NCI-H226 (cell line): ENCODE measurements at regions not wholly inside any gene's neighbourhood (a gene's known extent, or its start where the extent isn't known, plus 50 kb on each side); places are given as distances from the start of the nearest gene placed in this dataset.
A peak's percentile ranks its signal among the peaks of the same experiment; 100 is the strongest.
"Not testable (repeated sequence)": the region's sequence is repeated elsewhere in the genome, so short reads cannot be mapped to it uniquely, and the experiment has no call there.

ENCODE experiments used
- DNase-seq: peaks from one replicate; pipeline ENCODE4 v3.0.0-alpha.2; 2015

- DNase-seq: no peak
Observed at GRCh38 chr2:67879586-67880290, 183.1 kb downstream of the C1D start.

GRCh38 chr2:67880291-67880761 lies 182.5 kb downstream of the C1D start:
- DNase-seq: no peak

- no peak for DNase-seq
Observed at GRCh38 chr2:67881816-67882215, 181.0 kb downstream of the C1D start.

- no peak for DNase-seq
Observed at GRCh38 chr2:67883316-67884087, 179.3 kb downstream of the C1D start.

- no peak for DNase-seq
Observed at GRCh38 chr2:67888351-67889005, 174.3 kb downstream of the C1D start.

GRCh38 chr2:67889056-67889455 lies 173.7 kb downstream of the C1D start:
- no peak for DNase-seq

- DNase-seq: no peak
Observed at GRCh38 chr2:67891642-67892041, 171.2 kb downstream of the C1D start.

GRCh38 chr2:67892339-67892846 lies 170.4 kb downstream of the C1D start:
- no peak for DNase-seq

GRCh38 chr2:67895227-67895941 lies 167.4 kb downstream of the C1D start:
- no peak for DNase-seq

GRCh38 chr2:67896076-67896475 lies 166.7 kb downstream of the C1D start:
- no peak for DNase-seq

- no peak for DNase-seq
Observed at GRCh38 chr2:67896476-67896875, 166.3 kb downstream of the C1D start.

GRCh38 chr2:67898595-67898994 lies 164.2 kb downstream of the C1D start:
- no peak for DNase-seq

GRCh38 chr2:67899187-67899586 lies 163.6 kb downstream of the C1D start:
- no peak for DNase-seq

GRCh38 chr2:67900826-67901225 lies 162.0 kb downstream of the C1D start:
- DNase-seq: no peak

- DNase-seq: no peak
Observed at GRCh38 chr2:67904566-67904965, 158.2 kb downstream of the C1D start.

GRCh38 chr2:67904966-67905365 lies 157.8 kb downstream of the C1D start:
- no peak for DNase-seq

- DNase-seq: not testable (repeated sequence)
Observed at GRCh38 chr2:67906547-67906946, 156.3 kb downstream of the C1D start.

GRCh38 chr2:67917332-67918054 lies 145.3 kb downstream of the C1D start:
- DNase-seq: peak; percentile 92

GRCh38 chr2:67918471-67918870 lies 144.3 kb downstream of the C1D start:
- DNase-seq: no peak

GRCh38 chr2:67919490-67919889 lies 143.3 kb downstream of the C1D start:
- DNase-seq: peak; percentile 33

- DNase-seq: no peak
Observed at GRCh38 chr2:67922080-67922785, 140.6 kb downstream of the C1D start.

GRCh38 chr2:67923696-67924095 lies 139.1 kb downstream of the C1D start:
- DNase-seq: no peak
